ENCODE measurements at regions not wholly inside any gene's neighbourhood (a gene's known extent, or its start where the extent isn't known, plus 50 kb on each side); places are given as distances from the start of the nearest gene placed in this dataset.

DNA sequence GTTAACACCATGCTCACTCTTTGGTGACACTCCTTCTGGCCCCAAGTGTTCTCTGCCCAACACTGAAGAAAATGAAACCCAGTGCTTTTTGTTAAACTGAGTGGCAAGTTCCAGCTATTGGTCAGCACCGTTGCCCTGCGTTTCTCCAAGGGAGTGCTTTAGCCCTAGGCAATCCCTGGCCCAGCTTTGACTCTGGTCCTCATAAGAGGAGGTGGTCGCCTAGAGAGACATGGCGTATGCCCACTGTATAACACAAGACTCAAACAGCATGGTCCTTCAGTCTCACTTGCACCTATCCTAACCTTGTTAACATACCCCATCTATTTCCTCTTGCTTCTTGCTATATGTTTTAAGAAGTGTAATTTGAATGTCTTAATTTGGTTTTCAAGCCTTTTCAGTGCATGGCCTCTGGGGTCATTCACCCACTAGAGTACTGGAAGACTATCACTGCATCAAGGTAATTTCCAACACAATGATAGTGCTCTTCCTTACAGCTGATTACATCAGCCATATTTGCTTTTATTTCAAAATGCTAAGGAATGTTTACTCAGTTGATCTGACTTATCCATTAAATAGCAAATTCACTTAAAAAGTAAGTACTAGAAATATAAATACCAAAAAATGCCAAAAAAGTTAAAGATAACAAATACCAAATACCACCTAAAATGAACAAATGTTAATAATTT lies 190.5 kb upstream of the SOX21 start:
- DNase-seq (ENCODE audit: low spot score): no peak
- H3K9ac ChIP-seq: no peak overlapping the region
- H3K4me1 ChIP-seq: no peaks in the 10 kb centered on the region
- Mint-ChIP-seq H3K4me3 (no peak overlapping the region), H3K27me3 (ENCODE audit: insufficient read depth, low read depth) (no peaks in the 10 kb centered on the region), H3K36me3 (no peaks in the 10 kb centered on the region), H3K27ac (no peak overlapping the region), H3K9me3 (no peaks in the 10 kb centered on the region), H3K4me1 (no peaks in the 10 kb centered on the region)
- TF ChIP-seq EZH2 (IDR thresholded peaks at IDR 0.05) (no peak), EZH2phosphoT487 (IDR thresholded peaks at IDR 0.05) (no peak)
- TF ChIP-seq, protein P1, sequence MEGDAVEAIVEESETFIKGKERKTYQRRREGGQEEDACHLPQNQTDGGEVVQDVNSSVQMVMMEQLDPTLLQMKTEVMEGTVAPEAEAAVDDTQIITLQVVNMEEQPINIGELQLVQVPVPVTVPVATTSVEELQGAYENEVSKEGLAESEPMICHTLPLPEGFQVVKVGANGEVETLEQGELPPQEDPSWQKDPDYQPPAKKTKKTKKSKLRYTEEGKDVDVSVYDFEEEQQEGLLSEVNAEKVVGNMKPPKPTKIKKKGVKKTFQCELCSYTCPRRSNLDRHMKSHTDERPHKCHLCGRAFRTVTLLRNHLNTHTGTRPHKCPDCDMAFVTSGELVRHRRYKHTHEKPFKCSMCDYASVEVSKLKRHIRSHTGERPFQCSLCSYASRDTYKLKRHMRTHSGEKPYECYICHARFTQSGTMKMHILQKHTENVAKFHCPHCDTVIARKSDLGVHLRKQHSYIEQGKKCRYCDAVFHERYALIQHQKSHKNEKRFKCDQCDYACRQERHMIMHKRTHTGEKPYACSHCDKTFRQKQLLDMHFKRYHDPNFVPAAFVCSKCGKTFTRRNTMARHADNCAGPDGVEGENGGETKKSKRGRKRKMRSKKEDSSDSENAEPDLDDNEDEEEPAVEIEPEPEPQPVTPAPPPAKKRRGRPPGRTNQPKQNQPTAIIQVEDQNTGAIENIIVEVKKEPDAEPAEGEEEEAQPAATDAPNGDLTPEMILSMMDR (IDR thresholded peaks at IDR 0.05): no peak
- H3K4me2 ChIP-seq: no peak overlapping the region
- H3K4me3 ChIP-seq: no peak overlapping the region
- no peaks in the 10 kb centered on the region for H3K9me3 ChIP-seq (ENCODE audit: low read depth)
- H3K27ac ChIP-seq: no peak overlapping the region
- no peaks in the 10 kb centered on the region for H4K20me1 ChIP-seq (ENCODE audit: low read depth)
- no peak overlapping the region for H2AFZ ChIP-seq (replicated peaks)
- no peaks in the 10 kb centered on the region for H3K36me3 ChIP-seq
- H3K79me2 ChIP-seq (ENCODE audit: low read depth): no peaks in the 10 kb centered on the region
- no peaks in the 10 kb centered on the region for H3F3A ChIP-seq (ENCODE audit: low read depth)
- no peaks in the 10 kb centered on the region for H3K27me3 ChIP-seq

DNA sequence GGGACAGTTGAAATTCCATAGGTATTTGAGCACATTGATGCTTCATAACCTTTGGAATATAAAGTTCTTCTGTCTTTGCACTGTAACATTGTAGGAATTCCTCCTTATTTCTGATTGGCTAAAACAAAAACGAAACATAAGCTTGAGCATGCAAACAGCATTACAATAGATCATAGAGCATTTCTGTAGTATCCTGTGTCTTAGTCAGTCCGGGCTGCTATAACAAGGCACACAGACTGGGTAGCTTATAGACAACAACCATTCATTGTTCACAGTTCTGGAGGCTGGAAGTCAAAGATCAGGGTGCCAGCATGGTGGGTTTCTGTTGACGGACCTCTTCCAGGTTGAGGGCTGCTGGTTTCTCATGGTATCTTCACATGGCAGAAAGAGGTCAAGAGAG lies 188.7 kb upstream of the SOX21 start:
- no peaks in the 10 kb centered on the region for H3K9me3 ChIP-seq (ENCODE audit: low read depth)
- TF ChIP-seq, protein P1 (IDR thresholded peaks at IDR 0.05): no peak
- TF ChIP-seq EZH2phosphoT487 (IDR thresholded peaks at IDR 0.05): no peak
- TF ChIP-seq EZH2 (IDR thresholded peaks at IDR 0.05): no peak
- no peak overlapping the region for H3K27ac Mint-ChIP-seq

DNA sequence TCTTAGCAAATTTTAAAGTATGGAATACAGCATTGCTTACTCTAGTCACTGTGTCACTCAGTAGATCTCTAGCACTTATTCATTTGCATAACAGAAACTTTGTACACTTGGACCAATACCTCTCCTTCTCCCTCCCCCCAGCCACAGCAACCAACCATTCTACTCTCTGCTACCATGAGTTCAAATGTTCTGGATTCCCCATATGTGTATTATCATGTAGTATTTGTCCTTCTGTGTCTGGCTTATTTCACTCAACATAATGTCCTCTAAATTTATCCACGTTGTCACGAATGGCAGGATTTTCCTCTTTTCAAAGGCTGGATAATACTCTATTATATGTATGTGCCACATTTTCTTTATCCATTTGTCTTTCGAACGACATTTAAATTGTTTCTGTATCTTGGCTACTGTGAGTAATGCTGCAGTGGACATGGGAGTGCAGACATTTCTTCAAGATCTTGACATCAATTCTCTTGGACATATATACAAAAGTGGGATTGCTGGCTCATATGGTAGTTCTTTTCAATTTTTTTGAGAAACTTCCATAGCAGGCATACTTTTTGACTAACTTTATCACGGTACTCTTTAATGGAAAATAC lies 184.5 kb upstream of the SOX21 start:
- no peaks in the 10 kb centered on the region for H3K36me3 Mint-ChIP-seq
- no peaks in the 10 kb centered on the region for H3K79me2 ChIP-seq (ENCODE audit: low read depth)
- no peaks in the 10 kb centered on the region for H3K27me3 ChIP-seq
- H3K9me3 ChIP-seq (ENCODE audit: low read depth): no peaks in the 10 kb centered on the region
- H3K4me2 ChIP-seq: no peak overlapping the region
- H3K4me1 Mint-ChIP-seq: no peaks in the 10 kb centered on the region
- no peaks in the 10 kb centered on the region for H3K4me1 ChIP-seq
- no peak overlapping the region for H3K27ac Mint-ChIP-seq
- no peak for DNase-seq (ENCODE audit: low spot score)
- H3K9me3 Mint-ChIP-seq: no peaks in the 10 kb centered on the region
- H3K36me3 ChIP-seq: no peaks in the 10 kb centered on the region
- H4K20me1 ChIP-seq (ENCODE audit: low read depth): no peaks in the 10 kb centered on the region
- H3F3A ChIP-seq (ENCODE audit: low read depth): no peaks in the 10 kb centered on the region
- no peak overlapping the region for H3K4me3 ChIP-seq
- no peaks in the 10 kb centered on the region for H3K27me3 Mint-ChIP-seq (ENCODE audit: insufficient read depth, low read depth)
- no peak overlapping the region for H3K27ac ChIP-seq
- TF ChIP-seq, protein P1 (IDR thresholded peaks at IDR 0.05): no peak
- TF ChIP-seq EZH2phosphoT487 (IDR thresholded peaks at IDR 0.05): no peak
- no peak for TF ChIP-seq EZH2 (IDR thresholded peaks at IDR 0.05)
- H2AFZ ChIP-seq (replicated peaks): no peak overlapping the region
- H3K4me3 Mint-ChIP-seq: no peak overlapping the region
- no peak overlapping the region for H3K9ac ChIP-seq

More for the DNA sequence above, 188.7 kb upstream of the SOX21 start:
- Histone ChIP-seq H3K27ac (no peak overlapping the region), H3K9ac (no peak overlapping the region), H3K4me2 (no peak overlapping the region), H3K4me3 (no peak overlapping the region), H3F3A (ENCODE audit: low read depth) (no peaks in the 10 kb centered on the region), H3K27me3 (no peaks in the 10 kb centered on the region), H3K79me2 (ENCODE audit: low read depth) (no peaks in the 10 kb centered on the region), H4K20me1 (ENCODE audit: low read depth) (no peaks in the 10 kb centered on the region), H3K36me3 (no peaks in the 10 kb centered on the region), H3K4me1 (no peaks in the 10 kb centered on the region), H2AFZ (replicated peaks) (no peak overlapping the region)
- DNase-seq (ENCODE audit: low spot score): no peak
- Mint-ChIP-seq H3K9me3 (no peaks in the 10 kb centered on the region), H3K4me1 (no peaks in the 10 kb centered on the region), H3K4me3 (no peak overlapping the region), H3K36me3 (no peaks in the 10 kb centered on the region), H3K27me3 (ENCODE audit: insufficient read depth, low read depth) (no peaks in the 10 kb centered on the region)

Data from neural progenitor cell (in vitro differentiated cells).